ENCODE measurements at regions not wholly inside any gene's neighbourhood (a gene's known extent, or its start where the extent isn't known, plus 50 kb on each side); places are given as distances from the start of the nearest gene placed in this dataset.
"Not testable (repeated sequence)": the region's sequence is repeated elsewhere in the genome, so short reads cannot be mapped to it uniquely, and the experiment has no call there.

- TF ChIP-seq ZNF462 (CRISPR knock-in tag; IDR thresholded peaks at IDR 0.05), result peak; percentile 47; the same call in 1 of the 2 replicates
- TF ChIP-seq POLR2AphosphoS5 (IDR thresholded peaks at IDR 0.05; ENCODE audit: low read depth); EZH2 (IDR thresholded peaks at IDR 0.05; ENCODE audit: low read depth, unreplicated experiment); CTCF (conservative IDR thresholded peaks at IDR 0.05; ENCODE audit: low read depth in 2 of 2); REST (IDR thresholded peaks at IDR 0.05; ENCODE audit: unreplicated experiment); JUNB (IDR thresholded peaks at IDR 0.05; ENCODE audit: unreplicated experiment); STAT1 (IDR thresholded peaks at IDR 0.05; ENCODE audit: unreplicated experiment): not testable (repeated sequence)
Observed at GRCh38 chr17:53748159-53748820, 74.4 kb upstream of the KIF2B start.

Measured in GM23338 (cell line).